Brain microvascular endothelial cell (primary cell): ENCODE measurements at regions not wholly inside any gene's neighbourhood (a gene's known extent, or its start where the extent isn't known, plus 50 kb on each side); places are given as distances from the start of the nearest gene placed in this dataset.

Experiments
- DNase-seq: peaks from one replicate; pipeline ENCODE4 v3.0.0-alpha.2; 2020
- H3K27ac ChIP-seq: fragments of 250-450 bp; sonication (Bioruptor Pico); 2 replicates; pipeline ENCODE4 v1.5.1; 2020; ENCODE audit warnings: mild to moderate bottlenecking, moderate library complexity
- H3K27me3 ChIP-seq: fragments of 250-450 bp; sonication (Bioruptor Pico); replicated peaks from 2 replicates; pipeline ENCODE4 v1.5.1; 2020; ENCODE audit warnings: mild to moderate bottlenecking
- H3K36me3 ChIP-seq: fragments of 250-450 bp; sonication (Bioruptor Pico); replicated peaks from 2 replicates; pipeline ENCODE4 v1.5.1; 2020; ENCODE audit warnings: mild to moderate bottlenecking
- H3K4me3 ChIP-seq: 2 replicates; pipeline ENCODE4 v1.5.1; 2011; ENCODE audit warnings: low read depth, mild to moderate bottlenecking, control low read depth, low read length, moderate library complexity
- in situ Hi-C: cut with HindIII; loops from 2 replicates; pipeline ENCODE4 v1.10.0; 2017; ENCODE audit warnings: low sequenced_read_pairs, low pct_ligation_motif_present
- TF ChIP-seq, protein P1 (sequence below): IDR thresholded peaks from 2 replicates; pipeline ENCODE4 v1.5.1; 2011; ENCODE audit warnings: low read depth, mild to moderate bottlenecking, moderate library complexity, low read length, control low read depth, inconsistent platforms; ENCODE audit errors: missing control alignments

DNA sequence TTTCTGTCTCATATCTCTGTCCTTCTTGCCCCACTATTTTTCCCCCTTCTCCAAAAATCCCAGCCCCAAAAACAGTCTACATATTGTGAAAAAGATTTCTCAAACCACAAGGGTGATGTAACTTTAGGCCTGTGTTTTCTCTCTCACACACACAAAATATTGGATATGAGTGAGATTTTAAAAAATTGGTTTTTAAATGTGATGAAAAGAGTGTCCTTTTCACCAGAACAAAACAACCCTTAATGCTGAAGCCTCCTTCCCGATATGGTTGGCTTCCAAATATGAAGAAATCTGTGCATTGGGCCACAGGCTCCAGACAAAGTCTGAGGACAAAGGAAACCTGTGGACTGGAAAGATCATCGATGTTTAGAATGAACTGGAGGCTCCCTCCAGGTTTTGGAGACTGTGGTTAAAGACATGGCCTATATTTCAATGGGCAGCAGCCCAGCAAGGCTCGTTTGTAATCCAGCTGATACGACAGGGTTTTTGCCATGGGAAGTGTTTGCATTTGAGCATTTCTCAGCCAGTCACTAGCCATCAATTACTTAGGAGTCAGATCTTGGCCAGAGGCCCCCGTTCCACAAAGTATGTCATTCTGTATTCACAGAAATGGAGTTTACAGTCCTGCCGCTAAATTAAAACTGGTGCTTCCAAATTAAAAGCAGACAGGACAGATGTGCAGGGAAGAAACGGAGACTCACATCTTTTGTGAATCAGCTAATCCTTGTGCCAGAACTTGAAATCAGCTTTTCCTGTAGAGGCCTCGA, 546.3 kb downstream of the EBF1 start:
- TF ChIP-seq, protein P1, sequence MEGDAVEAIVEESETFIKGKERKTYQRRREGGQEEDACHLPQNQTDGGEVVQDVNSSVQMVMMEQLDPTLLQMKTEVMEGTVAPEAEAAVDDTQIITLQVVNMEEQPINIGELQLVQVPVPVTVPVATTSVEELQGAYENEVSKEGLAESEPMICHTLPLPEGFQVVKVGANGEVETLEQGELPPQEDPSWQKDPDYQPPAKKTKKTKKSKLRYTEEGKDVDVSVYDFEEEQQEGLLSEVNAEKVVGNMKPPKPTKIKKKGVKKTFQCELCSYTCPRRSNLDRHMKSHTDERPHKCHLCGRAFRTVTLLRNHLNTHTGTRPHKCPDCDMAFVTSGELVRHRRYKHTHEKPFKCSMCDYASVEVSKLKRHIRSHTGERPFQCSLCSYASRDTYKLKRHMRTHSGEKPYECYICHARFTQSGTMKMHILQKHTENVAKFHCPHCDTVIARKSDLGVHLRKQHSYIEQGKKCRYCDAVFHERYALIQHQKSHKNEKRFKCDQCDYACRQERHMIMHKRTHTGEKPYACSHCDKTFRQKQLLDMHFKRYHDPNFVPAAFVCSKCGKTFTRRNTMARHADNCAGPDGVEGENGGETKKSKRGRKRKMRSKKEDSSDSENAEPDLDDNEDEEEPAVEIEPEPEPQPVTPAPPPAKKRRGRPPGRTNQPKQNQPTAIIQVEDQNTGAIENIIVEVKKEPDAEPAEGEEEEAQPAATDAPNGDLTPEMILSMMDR: no peak
- H3K36me3 ChIP-seq: no peaks in the 10 kb centered on the region
- in situ Hi-C loops: no loop called here

DNA sequence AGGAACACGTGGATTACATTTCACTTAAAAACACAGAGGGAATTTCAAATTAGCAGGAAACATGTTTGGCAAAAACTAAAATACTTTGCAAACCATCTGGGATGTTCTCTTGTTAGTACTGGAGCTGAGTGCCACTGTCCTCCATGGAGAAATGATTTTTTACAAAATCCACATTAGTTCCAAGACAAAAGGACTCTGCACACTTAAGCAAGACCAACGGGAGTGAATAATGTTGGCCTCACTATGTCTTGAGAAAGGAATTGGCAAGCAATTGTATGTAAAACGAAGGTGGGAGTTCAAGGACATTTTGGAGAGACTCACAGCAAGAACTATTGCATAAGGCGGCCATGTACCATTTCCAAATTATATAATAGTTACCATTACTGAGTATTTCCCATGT, 547.5 kb downstream of the EBF1 start:
- DNase-seq: no peak
- TF ChIP-seq, protein P1: no peak
- in situ Hi-C loops: no loop called here
- Histone ChIP-seq H3K27me3 (no peaks in the 10 kb centered on the region), H3K27ac (no peak overlapping the region), H3K4me3 (no peak overlapping the region), H3K36me3 (no peaks in the 10 kb centered on the region)

More for the DNA sequence above, 546.3 kb downstream of the EBF1 start:
- Histone ChIP-seq H3K27me3 (no peaks in the 10 kb centered on the region), H3K27ac (no peak overlapping the region), H3K4me3 (no peak overlapping the region)
- no peak for DNase-seq

DNA sequence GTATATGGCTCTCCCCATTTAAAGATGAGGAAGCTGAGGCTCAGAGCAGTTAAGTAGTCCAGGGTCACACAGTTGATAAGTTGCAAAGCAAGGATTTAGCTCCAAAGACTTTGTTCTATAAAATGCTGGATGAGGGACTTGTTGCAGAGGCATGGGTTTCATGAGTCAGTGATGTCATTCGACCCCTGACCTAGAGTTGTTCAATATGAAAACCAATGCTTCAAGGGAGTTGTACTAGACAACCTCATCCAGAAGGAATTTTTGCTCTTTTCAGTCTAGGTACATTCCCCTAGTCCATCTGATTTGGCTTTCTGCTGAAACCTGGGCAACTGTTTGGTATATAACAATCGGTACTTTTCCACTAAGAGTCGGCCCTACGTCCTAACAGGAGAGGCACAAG, 550.4 kb downstream of the EBF1 start:
- in situ Hi-C loops: no loop called here
- DNase-seq: peak; percentile 7
- Histone ChIP-seq H3K27me3 (no peaks in the 10 kb centered on the region), H3K4me3 (no peak overlapping the region), H3K27ac (no peak overlapping the region), H3K36me3 (no peaks in the 10 kb centered on the region)
- TF ChIP-seq, protein P1: no peak

DNA sequence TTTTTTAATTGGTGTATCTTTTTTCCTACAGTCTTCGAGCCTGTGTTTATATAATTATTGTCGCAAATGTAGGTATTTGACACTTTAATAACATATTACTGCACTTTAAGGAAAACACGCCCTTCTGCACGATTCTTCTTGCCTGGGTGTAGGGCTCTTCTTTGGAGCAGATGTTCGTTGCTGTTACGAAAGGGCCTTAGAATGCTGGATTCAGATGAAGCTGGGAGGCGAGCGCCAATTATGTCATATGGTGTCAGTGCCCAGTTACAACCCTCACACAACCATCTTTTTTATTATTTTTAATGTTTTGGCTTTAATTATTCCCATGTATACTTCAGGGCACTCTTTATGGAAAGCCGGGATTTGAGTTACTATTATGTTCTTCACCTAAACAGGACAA, 553.0 kb downstream of the EBF1 start:
- DNase-seq: no peak
- in situ Hi-C loops: no loop called here
- H3K27ac ChIP-seq: no peak overlapping the region
- no peaks in the 10 kb centered on the region for H3K27me3 ChIP-seq
- H3K36me3 ChIP-seq: no peaks in the 10 kb centered on the region
- TF ChIP-seq, protein P1: no peak
- no peak overlapping the region for H3K4me3 ChIP-seq

DNA sequence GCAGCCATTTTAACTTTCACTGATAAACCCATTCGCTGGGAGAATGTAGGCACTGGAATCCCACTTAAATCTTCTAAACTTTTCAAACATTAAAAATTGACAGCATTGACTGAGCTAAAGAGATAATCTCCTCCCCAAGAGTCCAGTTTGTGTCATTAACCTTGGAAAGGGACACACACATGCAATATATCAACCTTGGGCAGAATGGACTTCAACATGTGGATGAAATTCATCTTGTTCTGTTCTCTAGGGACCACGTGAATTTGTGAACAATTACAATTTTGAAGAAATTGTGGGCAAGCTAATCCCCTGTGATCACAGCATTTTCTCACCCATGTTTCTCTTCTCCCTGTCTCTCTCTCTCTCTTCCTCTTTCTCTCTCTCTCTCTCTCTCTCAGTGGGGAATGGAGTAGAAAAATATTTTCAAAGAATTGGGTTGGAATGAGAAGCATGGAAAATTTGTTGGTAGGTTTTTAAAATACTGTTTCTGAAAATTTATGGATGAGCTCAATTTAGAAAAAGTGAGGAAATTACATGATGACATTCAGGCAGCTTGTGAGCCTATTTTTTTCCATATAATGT, 553.7 kb downstream of the EBF1 start:
- TF ChIP-seq, protein P1: no peak
- no peak for DNase-seq
- no peak overlapping the region for H3K27ac ChIP-seq
- H3K4me3 ChIP-seq: no peak overlapping the region
- H3K36me3 ChIP-seq: no peaks in the 10 kb centered on the region
- no peaks in the 10 kb centered on the region for H3K27me3 ChIP-seq
- in situ Hi-C loops: no loop called here
